ENCODE measurements at regions not wholly inside any gene's neighbourhood (a gene's known extent, or its start where the extent isn't known, plus 50 kb on each side); places are given as distances from the start of the nearest gene placed in this dataset.

DNA sequence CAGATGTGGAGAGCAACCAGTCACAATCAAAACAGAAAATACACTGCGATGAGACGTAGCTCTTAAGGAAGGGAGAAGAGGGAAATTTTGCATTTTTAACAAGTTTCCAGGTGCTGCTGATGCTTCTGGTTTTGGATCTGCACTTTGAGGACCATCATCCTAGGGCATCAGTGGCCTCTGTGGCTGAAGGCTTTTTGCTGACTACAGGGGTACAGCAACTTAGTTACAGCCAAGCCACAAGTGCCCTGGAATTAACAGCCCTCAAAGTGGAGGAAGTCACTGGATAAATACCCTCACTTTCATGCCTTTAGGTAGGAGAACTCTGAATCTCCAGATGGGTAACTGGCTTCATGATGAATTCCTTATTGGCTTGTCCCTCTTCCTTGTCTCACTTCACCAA, 700.9 kb downstream of the TMEM182 start:
- Histone ChIP-seq H3K36me3 (no peaks in the 10 kb centered on the region), H3K27ac (no peak overlapping the region), H3K9me3 (peaks cover 0 to 5% (median 0%) of the 10 kb centered on the region in 12 donors), H3K4me1 (no peaks in the 10 kb centered on the region), H3K4me3 (no peak overlapping the region), H3K27me3 (no peaks in the 10 kb centered on the region)
- ATAC-seq: no peak
- DNase-seq: no peak
- TF ChIP-seq, protein P1, sequence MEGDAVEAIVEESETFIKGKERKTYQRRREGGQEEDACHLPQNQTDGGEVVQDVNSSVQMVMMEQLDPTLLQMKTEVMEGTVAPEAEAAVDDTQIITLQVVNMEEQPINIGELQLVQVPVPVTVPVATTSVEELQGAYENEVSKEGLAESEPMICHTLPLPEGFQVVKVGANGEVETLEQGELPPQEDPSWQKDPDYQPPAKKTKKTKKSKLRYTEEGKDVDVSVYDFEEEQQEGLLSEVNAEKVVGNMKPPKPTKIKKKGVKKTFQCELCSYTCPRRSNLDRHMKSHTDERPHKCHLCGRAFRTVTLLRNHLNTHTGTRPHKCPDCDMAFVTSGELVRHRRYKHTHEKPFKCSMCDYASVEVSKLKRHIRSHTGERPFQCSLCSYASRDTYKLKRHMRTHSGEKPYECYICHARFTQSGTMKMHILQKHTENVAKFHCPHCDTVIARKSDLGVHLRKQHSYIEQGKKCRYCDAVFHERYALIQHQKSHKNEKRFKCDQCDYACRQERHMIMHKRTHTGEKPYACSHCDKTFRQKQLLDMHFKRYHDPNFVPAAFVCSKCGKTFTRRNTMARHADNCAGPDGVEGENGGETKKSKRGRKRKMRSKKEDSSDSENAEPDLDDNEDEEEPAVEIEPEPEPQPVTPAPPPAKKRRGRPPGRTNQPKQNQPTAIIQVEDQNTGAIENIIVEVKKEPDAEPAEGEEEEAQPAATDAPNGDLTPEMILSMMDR (IDR thresholded peaks at IDR 0.05): no peak
- TF ChIP-seq POLR2A (IDR thresholded peaks at IDR 0.05): no peak
- intact Hi-C loops (cut with DNase I): no loop called here
- WGBS, 4 donors: 77 to 91% (median 85%) methylated on average over 2 of the region's 2 CpGs

GRCh38 chr2:103464831-103465230, 703.0 kb downstream of the TMEM182 start:
- 74 to 82% (median 79%) methylated on average over 7 of the region's 7 CpGs for WGBS, 4 donors
- H3K36me3 ChIP-seq: no peaks in the 10 kb centered on the region
- H3K4me1 ChIP-seq: no peaks in the 10 kb centered on the region
- H3K27me3 ChIP-seq: no peaks in the 10 kb centered on the region
- peaks cover 0 to 5% (median 0%) of the 10 kb centered on the region in 12 donors for H3K9me3 ChIP-seq
- H3K27ac ChIP-seq: no peak overlapping the region
- ATAC-seq (no peak), DNase-seq (no peak)
- no peak for TF ChIP-seq POLR2A (IDR thresholded peaks at IDR 0.05)
- TF ChIP-seq, protein P1 (IDR thresholded peaks at IDR 0.05): no peak
- H3K4me3 ChIP-seq: no peak overlapping the region
- intact Hi-C loops (cut with DNase I): no loop called here

- Histone ChIP-seq H3K36me3 (no peaks in the 10 kb centered on the region), H3K4me3 (no peak overlapping the region), H3K27ac (no peak overlapping the region), H3K9me3 (peaks cover 0 to 12% (median 0%) of the 10 kb centered on the region in 12 donors), H3K4me1 (no peaks in the 10 kb centered on the region), H3K27me3 (no peaks in the 10 kb centered on the region)
- no peak for TF ChIP-seq POLR2A (IDR thresholded peaks at IDR 0.05)
- TF ChIP-seq, protein P1 (IDR thresholded peaks at IDR 0.05): no peak
- WGBS, 4 donors: 89 to 95% (median 93%) methylated on average over 1 of the region's 1 CpG
- intact Hi-C loops (cut with DNase I): no loop called here
- ATAC-seq (no peak), DNase-seq (no peak)
These were observed 708.0 kb downstream of the TMEM182 start for GRCh38 chr2:103469800-103470199.

DNA sequence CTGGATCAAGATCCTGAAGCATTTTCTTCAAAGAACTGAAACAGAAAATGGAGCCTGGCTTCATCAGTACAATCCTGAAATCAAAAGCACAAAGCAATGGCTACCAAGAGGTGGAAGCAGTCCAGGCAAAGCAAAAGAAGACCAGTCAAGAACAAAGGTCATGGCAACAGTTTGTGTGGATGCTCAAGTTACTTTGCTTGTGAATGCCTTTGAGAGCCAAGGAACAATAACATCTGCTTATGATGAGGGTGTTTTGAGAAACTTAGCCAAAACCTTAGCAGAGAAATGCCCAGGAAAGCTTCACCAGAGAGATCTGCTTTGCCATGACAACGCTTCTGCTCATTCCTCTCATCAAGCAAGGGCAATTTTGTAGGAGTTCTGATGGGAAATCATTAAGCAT, 723.1 kb downstream of the TMEM182 start:
- intact Hi-C loops (cut with DNase I): no loop called here
- Histone ChIP-seq H3K9me3 (peaks cover 0 to 2% (median 0%) of the 10 kb centered on the region in 12 donors), H3K27ac (no peak overlapping the region), H3K27me3 (no peaks in the 10 kb centered on the region), H3K4me1 (no peaks in the 10 kb centered on the region), H3K36me3 (no peaks in the 10 kb centered on the region), H3K4me3 (no peak overlapping the region)
- TF ChIP-seq, protein P1 (IDR thresholded peaks at IDR 0.05): no peak
- no peak for TF ChIP-seq POLR2A (IDR thresholded peaks at IDR 0.05)
- WGBS, 4 donors: 65 to 90% (median 82%) methylated on average over 1 of the region's 1 CpG
- DNase-seq (no peak), ATAC-seq (no peak)

Measured in heart left ventricle (tissue), 16 donors.